IPS DF 4.7 (cell line): ENCODE measurements at regions not wholly inside any gene's neighbourhood (a gene's known extent, or its start where the extent isn't known, plus 50 kb on each side); places are given as distances from the start of the nearest gene placed in this dataset.

Experiments used
- DNase-seq: peaks from one replicate; pipeline ENCODE4 v3.0.0-alpha.2; 2013; ENCODE audit warnings: low spot score; ENCODE audit errors: extremely low read depth

DNA sequence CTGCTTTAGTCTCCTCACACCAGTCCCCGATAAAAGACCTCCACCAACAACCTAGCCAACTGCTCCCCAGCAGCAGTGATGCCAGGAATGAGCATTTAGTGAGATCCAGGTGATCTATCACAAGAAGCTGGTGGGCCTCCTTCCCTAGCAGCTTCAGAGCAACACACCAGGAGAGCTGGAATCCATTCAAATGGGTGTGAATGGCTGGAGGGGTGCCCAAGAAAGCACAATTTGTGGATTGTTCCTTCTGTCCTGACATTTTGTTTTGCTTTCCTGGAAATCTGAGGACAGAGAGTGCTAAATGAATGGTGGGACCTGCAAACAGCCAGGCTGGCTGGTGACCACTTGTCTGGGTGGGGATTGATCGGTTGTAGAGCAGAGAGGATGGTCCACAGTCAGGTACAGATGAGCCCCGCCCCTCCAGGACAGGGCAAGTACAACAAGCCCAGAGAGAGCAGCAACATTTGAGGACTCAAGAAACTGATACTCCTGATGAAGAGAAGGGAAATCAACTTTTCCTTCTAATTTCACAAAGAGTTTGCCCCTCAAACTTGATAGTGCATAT is 316.8 kb downstream of the VPS13C start:
- no peak for DNase-seq

DNA sequence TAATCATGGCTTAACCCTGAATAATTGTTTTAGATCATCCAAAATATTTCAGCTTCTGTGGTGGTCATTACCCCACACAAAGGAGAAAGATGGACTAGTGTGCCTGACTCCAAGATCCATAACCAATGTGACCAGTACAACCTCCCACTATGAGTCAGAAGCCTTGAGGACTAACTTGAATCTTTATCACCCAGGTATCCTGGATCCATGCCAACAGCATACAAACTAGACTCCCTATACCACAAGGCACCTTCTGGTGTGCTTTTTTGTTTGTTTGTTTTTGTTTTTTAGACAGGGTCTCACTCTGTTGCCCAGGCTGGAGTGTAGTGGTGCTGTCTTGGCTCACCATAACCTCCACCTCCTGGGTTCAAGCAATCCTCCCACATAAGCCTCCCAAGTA is 317.7 kb downstream of the VPS13C start:
- DNase-seq: no peak

DNA sequence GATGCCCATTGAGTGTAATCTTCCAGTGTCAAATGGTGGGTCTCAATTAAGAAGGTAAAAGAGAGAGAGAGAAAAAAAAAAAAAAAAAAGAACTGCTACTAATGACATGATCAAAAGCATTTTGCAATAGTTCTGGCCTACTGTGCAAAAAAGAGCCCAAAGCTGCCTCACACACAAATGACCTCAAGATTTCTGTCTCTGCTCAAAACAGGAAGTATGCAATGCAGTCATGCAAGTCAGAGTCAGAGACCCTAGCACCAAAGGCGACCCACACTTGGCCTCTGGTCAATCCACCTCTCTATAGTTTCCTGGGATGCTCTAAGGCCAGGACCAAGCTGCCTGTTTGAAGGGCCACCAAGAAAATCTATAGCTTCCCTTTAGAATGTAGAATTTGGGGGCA is 323.5 kb downstream of the VPS13C start:
- no peak for DNase-seq

DNA sequence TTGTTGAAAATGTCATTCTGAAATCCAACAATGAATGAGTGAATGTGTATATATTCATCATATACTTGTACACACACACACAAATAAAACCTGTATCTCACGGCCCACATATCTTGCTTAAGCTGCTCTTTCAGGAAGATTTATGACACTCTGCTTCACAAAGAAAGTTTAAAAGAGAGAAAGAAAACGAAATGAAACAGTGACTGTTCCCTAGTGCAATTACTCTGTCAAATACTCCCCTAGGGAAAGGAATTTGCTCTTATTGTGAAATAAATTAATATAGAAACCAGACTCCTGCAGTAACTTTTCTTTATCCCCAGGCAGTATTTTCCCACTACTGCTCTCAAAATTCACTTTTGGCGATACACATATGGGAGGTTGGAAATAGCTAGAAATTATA is 329.1 kb downstream of the VPS13C start:
- no peak for DNase-seq

DNA sequence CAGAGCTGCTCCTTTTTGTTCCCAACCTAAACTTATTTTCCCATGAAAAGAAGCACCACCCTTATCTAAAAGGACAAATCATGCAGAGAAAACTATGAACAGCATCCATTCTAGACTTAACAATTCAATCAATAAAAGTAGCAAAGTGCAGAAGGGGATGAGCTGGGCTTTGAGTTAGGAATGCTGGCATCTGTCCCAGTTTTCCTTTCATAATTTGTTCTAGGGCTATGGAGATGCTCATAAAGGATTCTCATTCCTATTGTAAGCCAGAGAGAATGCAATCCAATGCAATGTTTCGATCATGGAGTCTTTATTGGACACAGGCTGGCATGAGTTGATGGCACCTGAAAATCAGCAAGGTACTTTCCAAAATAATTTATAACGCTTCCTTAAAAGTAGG is 330.6 kb downstream of the VPS13C start:
- no peak for DNase-seq

DNA sequence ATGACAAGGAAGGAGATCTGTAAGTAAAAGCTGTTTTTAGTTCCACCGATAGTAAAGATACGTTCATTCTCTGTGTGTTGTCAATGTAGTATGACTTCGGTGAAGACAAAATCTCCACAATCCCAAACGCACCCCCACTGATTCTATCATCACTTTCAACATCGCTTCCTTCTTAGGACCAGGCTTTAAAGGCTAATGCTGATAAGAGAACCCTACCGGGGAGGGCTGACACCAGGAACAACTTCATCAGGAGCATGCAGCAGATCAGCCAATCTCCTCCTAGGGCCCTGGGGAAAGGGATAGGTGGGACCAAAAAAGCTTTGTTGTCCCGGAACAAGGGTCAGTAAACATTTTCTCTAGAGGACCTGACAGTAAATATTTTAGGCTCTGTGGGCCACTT is 334.1 kb downstream of the VPS13C start:
- no peak for DNase-seq

DNA sequence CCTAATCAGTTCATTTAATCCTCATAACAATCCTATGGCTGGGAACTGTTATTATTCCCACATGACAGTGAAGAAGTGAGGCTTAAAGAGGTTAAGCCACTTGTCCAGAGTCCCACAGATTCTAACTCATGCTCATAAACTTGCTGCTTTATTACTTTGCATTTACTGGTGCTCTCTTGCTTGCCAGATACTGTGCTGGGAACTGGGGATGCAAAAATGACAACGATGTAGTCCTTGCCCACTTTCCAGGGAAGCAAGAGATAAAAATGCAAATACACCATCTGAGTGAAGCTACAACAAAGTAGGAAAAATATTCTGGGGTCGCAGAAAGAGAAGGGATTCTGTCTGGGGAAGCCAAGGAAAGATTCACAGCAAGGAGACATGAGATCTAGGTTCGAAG is 335.0 kb downstream of the VPS13C start:
- no peak for DNase-seq

DNA sequence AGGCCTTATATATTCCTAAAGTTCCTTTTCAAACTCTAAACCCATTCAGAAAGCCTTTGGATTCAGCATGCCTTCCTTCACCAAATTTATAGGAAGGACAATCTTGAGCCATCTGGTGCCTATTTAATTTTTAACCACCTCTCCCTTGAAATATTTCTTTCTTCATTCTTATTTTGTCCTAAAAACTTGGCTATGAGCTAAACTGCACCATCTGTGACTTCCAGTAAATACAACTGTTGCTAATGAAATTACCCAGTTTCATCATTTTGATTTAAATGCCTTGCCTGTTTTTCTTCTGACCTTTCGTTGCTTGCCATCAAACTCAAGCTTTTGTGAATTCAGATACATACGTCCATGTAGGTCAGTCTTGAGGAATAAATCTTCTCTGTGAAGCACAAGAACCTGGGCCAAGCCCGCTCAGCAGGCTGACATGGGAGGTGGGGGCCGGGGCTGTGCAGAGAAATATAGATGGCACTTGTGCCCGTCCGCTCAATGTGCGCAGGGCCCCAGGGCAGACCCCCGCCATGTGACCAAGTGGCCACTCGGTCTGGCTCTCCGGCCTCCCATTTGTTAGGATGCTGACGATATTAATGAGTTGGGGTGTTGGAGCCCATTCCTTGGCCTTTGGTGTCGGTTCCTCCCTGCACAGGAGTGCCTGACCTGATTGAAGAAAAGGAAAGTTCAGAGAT is 335.9 kb downstream of the VPS13C start:
- no peak for DNase-seq

DNA sequence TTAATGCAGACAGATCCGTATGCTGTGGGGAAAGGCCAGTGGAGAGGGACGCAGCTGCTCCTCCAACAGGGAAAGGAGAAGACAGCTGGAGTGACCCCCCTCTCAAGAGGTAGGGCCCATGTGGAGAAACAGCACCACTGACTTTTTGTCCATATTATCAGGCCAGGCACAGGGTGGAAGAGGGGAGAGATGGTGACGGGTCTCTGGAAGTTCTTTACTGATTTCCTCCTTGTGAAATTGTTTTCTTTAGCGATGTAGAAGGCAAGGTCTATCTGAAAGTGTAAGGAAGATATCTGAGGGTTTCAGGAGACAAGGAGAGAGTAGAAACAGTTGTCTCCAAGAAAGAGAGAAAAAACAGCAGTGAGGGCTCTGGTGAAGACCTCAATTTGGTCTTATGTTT is 338.8 kb downstream of the VPS13C start:
- no peak for DNase-seq

DNA sequence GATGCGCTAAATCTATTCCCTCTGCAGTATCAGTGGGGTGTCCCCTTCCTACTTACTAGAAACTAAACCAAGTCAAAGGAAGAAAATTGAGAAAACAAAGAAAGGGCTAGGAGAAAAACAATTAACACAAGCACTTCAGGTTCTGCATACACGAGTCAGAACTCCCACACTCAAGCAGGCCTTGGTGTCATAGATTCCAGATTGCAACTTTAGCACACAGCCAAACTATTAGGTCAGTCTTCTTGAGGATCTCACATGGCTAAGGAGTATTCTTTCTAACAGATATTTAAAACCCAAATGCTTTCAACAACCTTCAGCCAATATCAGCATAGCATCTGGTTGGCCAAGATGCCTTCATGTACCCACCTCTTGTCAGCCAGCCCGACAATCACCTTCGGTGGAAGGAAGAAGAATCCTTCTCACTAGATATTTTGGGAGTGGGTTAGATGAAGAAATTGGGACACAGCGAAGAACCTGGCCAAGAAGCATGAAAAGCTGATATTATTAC is 340.0 kb downstream of the VPS13C start:
- DNase-seq: no peak

DNA sequence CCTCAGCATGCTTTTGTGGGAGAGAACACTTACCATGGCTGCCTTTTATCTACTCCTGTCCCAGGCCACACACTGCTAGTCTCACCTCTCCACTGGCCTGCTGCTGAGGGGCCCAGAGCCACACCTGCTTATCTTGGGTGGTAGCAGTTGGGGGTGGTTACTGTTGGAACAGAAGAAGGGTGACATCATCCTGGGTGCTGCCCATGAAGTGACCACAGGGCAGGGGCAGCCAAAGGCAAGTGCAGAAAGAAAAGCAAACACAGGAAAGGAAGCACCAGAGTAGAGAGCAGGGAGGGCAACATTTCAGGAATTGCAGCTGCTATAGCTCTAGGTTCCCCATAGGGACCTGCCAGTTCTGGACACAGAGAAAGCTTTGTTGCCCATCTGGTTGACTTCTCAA is 345.2 kb downstream of the VPS13C start:
- no peak for DNase-seq

DNA sequence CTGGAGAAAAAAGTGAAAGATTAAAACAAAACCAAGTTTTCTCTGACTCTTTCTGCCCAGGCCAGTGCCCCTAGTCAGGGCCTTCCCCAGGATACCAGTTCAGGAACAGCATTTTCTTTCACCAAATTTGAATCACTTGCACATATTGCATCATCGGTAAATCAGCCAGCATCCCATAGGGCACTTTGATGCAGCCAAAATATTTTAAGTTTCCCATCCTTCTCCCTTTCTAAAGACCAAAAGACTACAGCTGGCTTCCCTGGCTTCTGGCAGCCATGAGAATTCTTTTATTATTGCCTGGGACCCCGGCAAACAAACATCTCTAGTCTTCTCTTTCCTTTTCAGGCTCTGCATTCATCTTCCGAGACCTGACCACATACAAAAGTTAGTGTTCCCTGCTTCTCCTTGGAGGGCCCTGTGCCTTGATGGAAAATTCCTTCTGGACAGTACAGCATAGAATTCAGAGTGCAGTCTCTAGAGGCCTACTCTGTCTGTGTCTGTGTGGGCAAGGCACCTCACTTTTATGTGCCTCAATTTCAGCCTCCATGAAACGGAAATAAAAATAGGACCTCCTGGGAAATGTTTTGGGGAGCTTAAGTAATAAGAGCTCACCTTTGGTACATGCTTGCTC is 348.0 kb downstream of the VPS13C start:
- DNase-seq: no peak

DNA sequence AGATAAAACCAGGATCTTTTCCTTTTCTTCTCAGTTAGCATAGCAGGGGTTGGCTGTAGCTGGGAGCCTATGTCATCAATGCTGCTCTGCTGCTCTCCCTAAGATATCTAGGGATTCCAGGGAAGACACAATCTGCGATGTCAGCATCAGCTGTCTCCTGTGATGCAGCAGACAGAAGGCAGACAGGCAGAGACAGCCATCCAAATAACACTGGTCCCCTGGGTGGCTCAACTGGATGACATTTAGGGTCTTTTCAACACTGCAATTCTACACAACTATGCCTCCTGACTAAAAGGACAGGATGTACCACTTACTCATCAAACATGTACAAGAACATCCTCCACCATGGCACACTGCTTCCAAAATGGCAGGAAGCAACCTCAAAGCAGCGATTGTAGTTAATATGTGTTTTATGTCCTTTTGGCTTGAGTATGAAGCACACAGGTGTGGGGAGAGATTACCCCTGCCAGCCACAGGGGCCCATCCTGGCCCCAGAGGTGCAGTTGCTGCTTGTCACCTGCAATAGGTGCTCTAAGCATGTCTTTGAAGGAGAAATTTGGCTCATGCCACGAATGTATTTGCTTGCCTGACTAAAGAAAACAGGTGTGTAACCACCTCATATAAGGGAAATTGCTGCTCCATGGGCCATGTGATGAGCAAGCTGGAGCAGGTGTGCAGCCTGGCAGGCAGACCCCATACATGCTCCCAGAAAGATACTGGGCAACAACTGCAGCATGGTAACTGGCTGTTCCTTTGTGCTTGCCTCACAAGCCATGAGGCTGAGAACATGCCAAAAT is 357.8 kb downstream of the VPS13C start:
- DNase-seq: no peak

DNA sequence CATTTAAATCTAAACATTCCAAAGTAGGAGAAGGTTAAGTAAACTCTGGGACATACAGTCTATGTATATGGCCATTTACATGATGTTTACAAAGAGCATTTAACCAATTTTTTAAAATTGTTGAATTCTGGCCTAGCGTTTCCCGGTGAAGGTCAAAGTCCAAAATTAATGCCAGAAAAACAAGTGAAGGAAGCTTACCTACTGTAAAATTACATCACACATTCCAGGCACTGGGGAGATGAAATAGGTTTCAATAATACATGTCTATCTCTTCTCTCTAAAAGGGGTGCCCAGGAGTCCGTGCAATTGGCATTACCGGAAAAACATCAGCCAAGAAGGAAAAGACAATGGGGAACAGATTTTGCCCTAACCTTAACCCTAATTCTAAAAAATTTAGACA is 358.8 kb downstream of the VPS13C start:
- no peak for DNase-seq

DNA sequence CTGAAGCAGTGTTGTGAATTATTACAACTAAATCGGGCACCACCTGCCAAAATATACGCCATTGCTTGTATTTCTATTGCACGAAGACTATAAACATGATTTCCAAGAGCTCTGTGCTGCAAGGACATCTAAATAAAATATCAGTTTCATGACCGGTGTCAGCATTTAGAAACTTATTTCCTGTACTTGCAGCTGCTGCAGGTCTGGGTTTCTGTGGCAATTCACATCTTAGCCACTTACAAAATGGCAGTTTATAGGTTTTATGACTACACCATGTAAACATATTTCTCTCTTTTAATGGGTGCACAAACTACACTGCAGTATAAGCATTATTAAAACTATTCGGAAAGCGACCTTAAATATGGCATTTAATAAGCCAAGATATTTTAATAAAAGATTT is 359.4 kb downstream of the VPS13C start:
- no peak for DNase-seq

DNA sequence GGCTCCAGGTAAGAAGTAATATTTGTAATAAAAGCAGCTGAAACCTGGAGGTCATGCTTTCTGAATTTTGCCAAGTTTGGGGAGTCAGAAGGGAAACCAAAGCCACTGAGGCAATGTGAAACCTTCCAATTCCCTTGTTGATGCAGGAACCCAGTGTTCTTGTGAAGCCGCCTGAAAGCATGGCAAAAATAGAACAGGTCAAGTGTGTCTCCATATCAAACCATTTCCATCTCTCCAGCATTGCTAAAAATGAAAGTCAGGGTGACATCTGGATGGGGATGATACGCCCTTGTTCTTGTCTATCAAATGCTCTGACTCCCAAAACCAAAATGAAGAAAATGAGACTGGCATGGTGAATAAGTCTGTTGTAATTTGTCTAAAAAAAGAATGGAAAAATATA is 362.5 kb downstream of the VPS13C start:
- DNase-seq: no peak

DNA sequence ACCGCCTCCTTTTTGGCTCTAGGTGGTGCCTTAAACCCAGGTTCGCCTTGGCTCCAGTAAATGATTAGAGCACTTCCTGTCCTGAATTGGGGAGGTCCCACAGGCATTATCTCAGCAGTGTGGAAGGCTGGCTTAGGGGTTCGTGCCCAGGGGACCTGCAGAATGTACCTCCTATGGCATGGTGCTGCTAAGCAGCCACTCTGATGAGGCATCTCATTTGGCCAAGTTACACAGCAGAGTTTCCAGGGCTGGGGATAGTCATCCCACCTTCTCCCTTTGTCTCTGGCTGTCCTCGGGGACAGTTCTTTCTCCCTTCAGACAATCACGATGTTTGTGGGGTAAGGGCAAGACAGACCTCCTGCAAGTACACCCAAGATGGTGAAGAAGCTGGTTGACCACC is 371.2 kb downstream of the VPS13C start:
- no peak for DNase-seq

DNA sequence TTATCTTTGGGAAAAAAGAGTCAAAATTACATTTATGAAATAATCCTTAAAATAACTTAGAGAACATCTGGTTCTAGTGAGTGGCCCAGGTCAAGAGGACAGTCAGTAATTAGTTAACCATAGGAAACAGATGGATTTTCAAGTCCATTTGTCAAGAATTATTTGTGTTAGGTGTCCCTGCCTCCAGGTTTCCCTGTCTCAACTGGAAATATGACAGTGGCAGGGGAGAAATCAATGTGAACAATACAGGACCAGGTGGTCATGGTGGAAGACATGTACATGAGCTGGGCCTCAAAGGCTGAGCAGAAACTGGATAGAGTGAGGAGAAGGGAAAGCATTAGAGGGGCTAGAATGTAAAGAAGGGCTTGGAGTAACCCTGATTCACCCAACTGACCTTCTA is 372.6 kb downstream of the VPS13C start:
- DNase-seq: no peak

DNA sequence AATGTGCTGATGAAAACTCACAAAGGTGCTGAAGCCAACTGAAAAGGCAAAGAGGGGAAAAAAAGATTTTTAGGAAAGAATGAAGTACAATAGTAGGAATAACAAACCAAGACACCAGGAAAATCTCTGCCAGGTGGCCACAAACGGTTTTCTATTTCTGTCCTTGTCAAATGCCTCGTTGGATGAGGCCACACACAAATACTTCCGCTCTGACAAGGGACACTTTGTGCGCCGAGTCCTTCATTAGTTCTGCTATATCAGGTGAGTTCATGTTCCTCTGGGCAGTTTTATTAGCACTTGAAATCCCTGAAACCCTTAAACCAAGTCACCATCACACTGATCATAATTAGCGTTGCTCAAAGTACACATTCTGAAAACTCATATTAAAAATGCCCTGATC is 373.1 kb downstream of the VPS13C start:
- no peak for DNase-seq

DNA sequence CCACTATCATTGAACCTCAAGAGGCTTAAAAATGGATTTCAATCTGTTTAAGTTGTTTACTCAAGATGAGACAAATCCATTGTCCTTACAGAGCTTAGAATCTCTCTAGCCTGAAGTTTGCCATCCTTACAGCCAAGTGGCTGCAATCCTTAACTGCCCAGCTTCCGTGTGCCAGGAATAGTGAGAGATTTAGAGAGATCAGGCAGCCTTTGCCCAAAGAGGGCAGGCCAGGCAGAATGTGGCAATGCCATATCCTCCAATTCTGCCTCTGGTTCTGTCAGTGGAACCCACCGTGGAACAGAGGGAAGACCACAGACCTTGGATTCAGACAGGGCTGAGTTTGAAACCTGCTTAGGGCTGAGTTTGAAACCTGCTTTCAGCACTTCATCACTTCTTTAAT is 374.3 kb downstream of the VPS13C start:
- DNase-seq: no peak

DNA sequence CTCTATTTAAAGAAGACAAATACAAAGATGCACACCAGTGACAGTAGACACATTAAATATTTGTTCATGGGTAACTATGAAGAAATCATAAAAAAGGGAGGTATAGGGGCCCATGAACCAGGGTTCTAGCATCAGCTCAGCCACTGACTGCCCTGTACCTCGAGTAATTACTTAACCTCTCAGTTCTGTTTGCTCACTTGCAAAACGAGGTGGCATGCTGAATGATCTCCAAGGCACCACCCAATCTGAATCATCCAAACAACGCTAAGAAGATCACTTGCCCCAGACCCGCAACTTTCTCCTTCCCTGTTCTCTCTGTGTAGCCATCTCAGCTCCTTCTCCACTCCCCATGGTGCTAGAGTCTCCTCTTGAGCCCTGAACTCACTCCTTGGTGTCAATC is 374.7 kb downstream of the VPS13C start:
- no peak for DNase-seq

DNA sequence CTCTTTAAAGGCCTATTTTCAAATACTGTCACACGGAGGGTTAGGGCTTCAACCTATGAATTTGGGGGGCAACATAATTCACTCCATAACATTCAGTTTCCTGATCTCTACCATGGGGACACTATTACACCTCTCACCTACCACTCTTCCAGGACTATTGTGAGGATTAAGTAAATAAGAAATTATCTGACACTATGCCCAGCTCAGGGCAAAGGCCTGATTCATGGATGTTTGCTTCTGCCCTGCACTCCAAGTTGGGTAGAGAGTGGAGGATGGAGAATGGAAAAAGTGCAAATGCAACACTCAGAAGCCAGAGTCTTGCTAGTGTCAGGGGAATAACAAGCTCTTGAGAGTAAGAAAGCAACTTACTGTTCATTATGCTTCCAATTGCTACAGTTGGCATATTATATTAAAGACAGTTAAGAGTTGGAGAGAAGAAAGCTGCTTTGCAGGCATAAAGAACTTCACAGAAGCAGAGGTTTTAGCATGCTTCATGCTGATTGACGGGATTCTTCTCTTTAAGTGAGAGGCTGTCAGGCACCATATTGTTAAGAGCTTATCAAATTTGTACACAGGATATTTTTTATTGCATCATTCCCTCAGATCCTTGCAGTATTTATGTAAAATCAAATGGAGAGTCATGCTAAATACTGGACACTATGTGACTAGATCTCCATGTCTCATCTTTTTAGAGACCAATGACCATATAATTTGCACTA is 375.3 kb downstream of the VPS13C start:
- no peak for DNase-seq
